ENCODE measurements at regions not wholly inside any gene's neighbourhood (a gene's known extent, or its start where the extent isn't known, plus 50 kb on each side); places are given as distances from the start of the nearest gene placed in this dataset.

- no peak for TF ChIP-seq CTCF (IDR thresholded peaks at IDR 0.05)
- no peak for TF ChIP-seq POLR2A (IDR thresholded peaks at IDR 0.05)
Observed at GRCh38 chr22:48840112-48840949, 987.3 kb downstream of the BRD1 start.

Measured in esophagus squamous epithelium (tissue), 4 donors.